NB4 (cell line): ENCODE measurements at regions not wholly inside any gene's neighbourhood (a gene's known extent, or its start where the extent isn't known, plus 50 kb on each side); places are given as distances from the start of the nearest gene placed in this dataset.

Experiments used
- CTCF ChIP-seq: IDR thresholded peaks from one replicate; pipeline ENCODE4 v1.5.1; 2012; ENCODE audit warnings: low read depth, low read length
- MYC ChIP-seq: IDR thresholded peaks from 2 replicates; pipeline ENCODE4 v1.6.1; 2011; ENCODE audit warnings: low read depth, low read length
- POLR2A ChIP-seq: IDR thresholded peaks from 2 replicates; pipeline ENCODE4 v1.6.1; 2011; ENCODE audit warnings: mild to moderate bottlenecking; ENCODE audit not compliant: insufficient read length; ENCODE audit errors: extremely low read depth
- TF ChIP-seq, protein P1 (sequence below): IDR thresholded peaks from 2 replicates; pipeline ENCODE4 v1.6.1; 2011; ENCODE audit warnings: low read depth, low read length

DNA sequence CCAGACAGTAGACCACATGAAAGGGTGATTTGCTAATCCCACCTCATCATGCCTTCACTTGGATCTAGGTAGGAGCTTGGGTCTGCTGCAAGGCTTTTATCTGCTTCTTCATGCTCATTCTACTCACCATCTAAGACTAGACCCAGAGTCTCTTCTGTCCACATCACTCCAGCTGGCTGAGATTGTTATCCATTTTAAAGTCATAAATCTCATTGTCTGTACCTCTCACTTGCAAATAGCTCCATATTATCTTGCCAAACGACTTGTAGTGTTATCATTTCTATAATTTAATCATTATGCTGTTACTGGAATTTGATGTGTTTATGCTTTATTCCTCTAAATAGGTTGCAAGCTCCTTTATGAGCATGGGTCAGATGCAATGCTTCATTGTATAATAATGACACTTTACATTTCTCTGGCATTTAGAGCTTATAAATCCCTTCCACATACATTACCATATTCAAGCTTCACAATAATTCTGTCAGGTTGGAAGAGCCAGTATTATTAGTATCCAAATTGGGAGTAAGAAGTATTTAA is 254.2 kb upstream of the SORL1-AS1 start:
- TF ChIP-seq CTCF (no peak), POLR2A (no peak), MYC (no peak)
- TF ChIP-seq, protein P1, sequence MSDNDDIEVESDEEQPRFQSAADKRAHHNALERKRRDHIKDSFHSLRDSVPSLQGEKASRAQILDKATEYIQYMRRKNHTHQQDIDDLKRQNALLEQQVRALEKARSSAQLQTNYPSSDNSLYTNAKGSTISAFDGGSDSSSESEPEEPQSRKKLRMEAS = no peak
